HepG2 (cell line): ENCODE measurements at regions not wholly inside any gene's neighbourhood (a gene's known extent, or its start where the extent isn't known, plus 50 kb on each side); places are given as distances from the start of the nearest gene placed in this dataset.

Source experiments
- ATAC-seq: fragments of 200-7000 bp; cut with Tn5 transposase; 3 replicates; pipeline ENCODE4 v1.9.1; 2020; ENCODE audit warnings: mild to moderate bottlenecking, moderate library complexity
- BruUV-seq: library from RNA; stranded (reverse); fragments of 400-500 nt; replicated peaks from 2 replicates; lab custom pipeline; 2021; lab: Mats Ljungman, UMichigan
- CTCF ChIA-PET: fragments of 300-600 bp; formaldehyde crosslinking; extraction: SDS; loops from one replicate; lab custom pipeline; 2021; ENCODE audit warnings: low total read pairs, inconsistent platforms, low intra/inter-chr PET ratio; lab: Yijun Ruan, JAX
- POLR2A ChIA-PET: fragments of 350-600 bp; sonication (Branson Sonifier 250); formaldehyde crosslinking; loops from one replicate; lab custom pipeline; 2020; ENCODE audit warnings: antibody characterized with exemption, inconsistent platforms; lab: Yijun Ruan, JAX
- DNase-seq: peaks from one replicate; pipeline ENCODE4 v3.0.0-alpha.2; 2015; ENCODE audit warnings: low spot score
- FAIRE-seq: peaks from 3 replicates; lab custom pipeline; 2011; peaks lifted over from hg19 to GRCh38; lab: Jason Lieb, UNC
- H2AFZ ChIP-seq: one replicate; pipeline ENCODE4 v1.6.1; 2011; ENCODE audit warnings: low read length, inconsistent platforms
- H3K27ac ChIP-seq: fragments of 300-600 bp; 3 replicates; pipeline ENCODE4 v1.8.0; 2011; ENCODE audit warnings: mixed run types, mild to moderate bottlenecking, mixed read lengths, low read length, inconsistent platforms; ENCODE audit not compliant: insufficient read depth; ENCODE audit errors: extremely low read length
- H3K27me3 ChIP-seq, 2 experiments: fragments of 200-600 bp in 1 of 2; 2 replicates in 1 of 2; 3 replicates in 1 of 2; pipeline versions ENCODE4 v1.6.0 to v1.8.0; 2011; ENCODE audit warnings: low read length in 2 of 2, mild to moderate bottlenecking in 2 of 2, moderate library complexity in 2 of 2, inconsistent platforms in 1 of 2; ENCODE audit not compliant: insufficient read depth in 2 of 2, control insufficient read depth in 1 of 2
- H3K36me3 ChIP-seq, 2 experiments: fragments of 200-600 bp in 1 of 2; replicated peaks in 1 of 2; 2 replicates in 1 of 2; 3 replicates in 1 of 2; pipeline versions ENCODE4 v1.5.1 to v1.8.0; 2011; ENCODE audit warnings: low read length in 2 of 2, inconsistent platforms in 1 of 2; ENCODE audit not compliant: insufficient read depth in 2 of 2, control insufficient read depth in 1 of 2
- H3K4me1 ChIP-seq: 2 replicates; pipeline ENCODE4 v1.5.1; 2012; ENCODE audit warnings: low read length, inconsistent platforms; ENCODE audit not compliant: insufficient read depth
- H3K4me2 ChIP-seq: 2 replicates; pipeline ENCODE4 v1.6.0; 2011; ENCODE audit warnings: low read depth, low read length, inconsistent platforms
- H3K4me3 ChIP-seq, 3 experiments: fragments of 200-600 bp in 1 of 3; sonication (generic), shearing (Covaris generic) in 1 of 3; replicated peaks in 1 of 3; 2 replicates each; pipeline ENCODE4 v1.5.1; 2011 to 2016; ENCODE audit warnings: low read length in 3 of 3, inconsistent platforms in 2 of 3, low read depth in 2 of 3, mild to moderate bottlenecking in 2 of 3, control low read depth in 1 of 3, mixed read lengths in 1 of 3; ENCODE audit not compliant: insufficient read depth in 1 of 3
- H3K79me2 ChIP-seq: one replicate; pipeline ENCODE4 v1.6.1; 2011; ENCODE audit warnings: low read length, inconsistent platforms; ENCODE audit not compliant: insufficient read depth
- H3K9ac ChIP-seq: 2 replicates; pipeline ENCODE4 v1.6.0; 2011; ENCODE audit warnings: mild to moderate bottlenecking, low read depth, low read length, inconsistent platforms; ENCODE audit not compliant: insufficient read depth
- H3K9me3 ChIP-seq: 2 replicates; pipeline ENCODE4 v1.5.1; 2012; ENCODE audit warnings: mild to moderate bottlenecking, low read length
- H4K20me1 ChIP-seq: 2 replicates; pipeline ENCODE4 v1.6.0; 2011; ENCODE audit warnings: inconsistent platforms, mild to moderate bottlenecking, low read length, moderate library complexity; ENCODE audit not compliant: insufficient read depth
- KDM3A ChIP-seq: IDR thresholded peaks from 2 replicates; pipeline ENCODE4 v1.6.1; 2018; ENCODE audit warnings: low read depth, missing compliant biosample characterization
- MAFF ChIP-seq: IDR thresholded peaks from 2 replicates; pipeline ENCODE4 v1.6.1; 2011; ENCODE audit warnings: low read depth, low read length, improper control_type of control experiment
- MAFK ChIP-seq, 2 experiments: IDR thresholded peaks in 1 of 2; conservative IDR thresholded peaks in 1 of 2; 2 replicates each; pipeline ENCODE4 v1.6.1; 2011; ENCODE audit warnings: improper control_type of control experiment in 2 of 2, low read length in 2 of 2
- ZNF788 ChIP-seq: sonication (generic); formaldehyde crosslinking; IDR thresholded peaks from 2 replicates; pipeline ENCODE4 v1.5.0; 2020; ENCODE audit warnings: mild to moderate bottlenecking, missing genetic modification reagents, borderline replicate concordance
- WGBS: methylation state at CpG from one replicate; pipeline ENCODE4 v1.1.6; 2017; ENCODE audit warnings: low lambda C conversion rate; 5-methylcytosine and 5-hydroxymethylcytosine counted together
- in situ Hi-C: cut with HindIII; loops from 2 replicates; pipeline ENCODE4 v1.10.0; 2017; ENCODE audit warnings: low pct_unique_long_range_greater_than_20kb; ENCODE audit not compliant: extremely low pct_ligation_motif_present
- intact Hi-C: fragments of 100-400 bp; cut with micrococcal nuclease; formaldehyde crosslinking; loops from one replicate; pipeline ENCODE4 v1.10.0; 2022; ENCODE audit not compliant: unreplicated experiment
- TF ChIP-seq, protein P1 (sequence below): sonication (generic); formaldehyde crosslinking; IDR thresholded peaks from 2 replicates; pipeline ENCODE4 v1.4.0; 2020; ENCODE audit warnings: missing genetic modification reagents
- TF ChIP-seq, protein P2 (sequence below): sonication (generic); IDR thresholded peaks from 2 replicates; pipeline ENCODE4 v1.6.1; 2016; ENCODE audit warnings: low read depth, borderline replicate concordance

DNA sequence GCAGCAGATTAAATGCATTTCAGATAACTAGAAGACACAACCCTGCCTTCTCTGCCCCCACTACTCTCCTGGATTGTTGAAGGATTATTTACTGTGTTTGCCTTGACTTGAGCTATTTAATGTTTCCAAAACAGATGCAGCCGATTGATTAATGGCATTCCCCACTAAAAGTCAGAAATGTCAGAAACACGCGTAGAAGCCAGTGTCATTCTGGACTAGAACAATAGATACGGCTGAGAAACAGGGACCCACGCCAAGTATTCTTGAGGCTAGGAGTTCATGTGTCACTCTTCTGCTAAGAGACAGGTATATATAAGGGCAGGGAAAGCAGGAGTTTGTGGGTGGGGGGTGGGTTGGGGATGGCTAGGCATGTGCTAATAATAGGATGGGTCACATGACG lies 366.7 kb upstream of the PROX1 start (continued):
- TF ChIP-seq, protein P1, sequence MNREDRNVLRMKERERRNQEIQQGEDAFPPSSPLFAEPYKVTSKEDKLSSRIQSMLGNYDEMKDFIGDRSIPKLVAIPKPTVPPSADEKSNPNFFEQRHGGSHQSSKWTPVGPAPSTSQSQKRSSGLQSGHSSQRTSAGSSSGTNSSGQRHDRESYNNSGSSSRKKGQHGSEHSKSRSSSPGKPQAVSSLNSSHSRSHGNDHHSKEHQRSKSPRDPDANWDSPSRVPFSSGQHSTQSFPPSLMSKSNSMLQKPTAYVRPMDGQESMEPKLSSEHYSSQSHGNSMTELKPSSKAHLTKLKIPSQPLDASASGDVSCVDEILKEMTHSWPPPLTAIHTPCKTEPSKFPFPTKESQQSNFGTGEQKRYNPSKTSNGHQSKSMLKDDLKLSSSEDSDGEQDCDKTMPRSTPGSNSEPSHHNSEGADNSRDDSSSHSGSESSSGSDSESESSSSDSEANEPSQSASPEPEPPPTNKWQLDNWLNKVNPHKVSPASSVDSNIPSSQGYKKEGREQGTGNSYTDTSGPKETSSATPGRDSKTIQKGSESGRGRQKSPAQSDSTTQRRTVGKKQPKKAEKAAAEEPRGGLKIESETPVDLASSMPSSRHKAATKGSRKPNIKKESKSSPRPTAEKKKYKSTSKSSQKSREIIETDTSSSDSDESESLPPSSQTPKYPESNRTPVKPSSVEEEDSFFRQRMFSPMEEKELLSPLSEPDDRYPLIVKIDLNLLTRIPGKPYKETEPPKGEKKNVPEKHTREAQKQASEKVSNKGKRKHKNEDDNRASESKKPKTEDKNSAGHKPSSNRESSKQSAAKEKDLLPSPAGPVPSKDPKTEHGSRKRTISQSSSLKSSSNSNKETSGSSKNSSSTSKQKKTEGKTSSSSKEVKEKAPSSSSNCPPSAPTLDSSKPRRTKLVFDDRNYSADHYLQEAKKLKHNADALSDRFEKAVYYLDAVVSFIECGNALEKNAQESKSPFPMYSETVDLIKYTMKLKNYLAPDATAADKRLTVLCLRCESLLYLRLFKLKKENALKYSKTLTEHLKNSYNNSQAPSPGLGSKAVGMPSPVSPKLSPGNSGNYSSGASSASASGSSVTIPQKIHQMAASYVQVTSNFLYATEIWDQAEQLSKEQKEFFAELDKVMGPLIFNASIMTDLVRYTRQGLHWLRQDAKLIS (CRISPR knock-in tag): no peak

DNA sequence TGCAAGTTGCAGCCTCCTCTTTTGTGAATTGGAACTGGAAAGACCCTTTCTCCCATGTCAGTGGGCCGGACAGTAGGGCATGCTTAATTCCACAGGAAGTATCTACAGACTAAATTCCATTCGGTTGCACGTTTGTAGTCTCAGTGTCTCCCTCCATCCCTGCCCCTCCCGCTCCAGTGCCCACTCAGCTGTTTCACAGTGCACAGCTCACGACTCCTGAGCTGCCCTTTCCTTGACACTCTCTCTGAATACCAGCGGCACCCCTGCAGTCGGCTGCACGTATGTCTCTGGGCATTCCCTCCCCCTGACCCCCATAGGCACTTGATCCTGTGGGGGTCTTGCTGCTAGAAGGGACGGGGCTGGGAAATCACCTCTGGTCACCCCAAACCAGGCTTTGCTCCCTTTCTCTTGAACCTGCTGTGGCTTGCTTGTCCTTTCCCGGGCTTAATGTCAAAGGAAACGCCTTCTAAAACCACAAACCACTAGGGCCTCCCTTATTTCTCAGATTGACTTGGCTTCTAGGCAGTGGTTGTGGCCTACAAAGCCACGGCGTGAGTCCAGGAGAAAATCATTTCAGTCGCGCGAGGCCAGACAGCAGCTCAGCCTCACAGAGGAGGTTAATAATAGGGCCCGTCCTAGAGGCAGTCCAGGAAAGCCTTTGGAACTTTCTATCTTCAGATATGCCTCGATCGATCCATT lies 365.3 kb upstream of the PROX1 start:
- H3K4me2 ChIP-seq: peak overlapping the region; percentile 56
- in situ Hi-C loops: no loop called here
- POLR2A ChIA-PET: no interaction called here
- no peak overlapping the region for H3K9ac ChIP-seq
- no peak overlapping the region for H3K4me3 ChIP-seq
- no peaks in the 10 kb centered on the region for H3K79me2 ChIP-seq
- intact Hi-C loops: no loop called here
- no peaks in the 10 kb centered on the region for H3K9me3 ChIP-seq
- ATAC-seq: peak; percentile 71
- no peak overlapping the region for H3K27ac ChIP-seq
- no peak for FAIRE-seq
- WGBS: 58% methylated on average over 19 of the region's 19 CpGs
- BruUV-seq: no TSS peak
- no peaks in the 10 kb centered on the region for H3K36me3 ChIP-seq
- no peak for TF ChIP-seq ZNF788 (CRISPR knock-in tag)
- TF ChIP-seq KDM3A (CRISPR knock-in tag): no peak
- peak; percentile 32; the same call in 1 of the 2 replicates for TF ChIP-seq MAFF
- TF ChIP-seq MAFK (conservative IDR thresholded peaks at IDR 0.05 in 1 of 2, IDR thresholded peaks at IDR 0.05 in 1 of 2; ENCODE audit: low read length in 2 of 2): peak; percentile 2 to 43; a peak in 3 of 4 replicates
- TF ChIP-seq, protein P2, sequence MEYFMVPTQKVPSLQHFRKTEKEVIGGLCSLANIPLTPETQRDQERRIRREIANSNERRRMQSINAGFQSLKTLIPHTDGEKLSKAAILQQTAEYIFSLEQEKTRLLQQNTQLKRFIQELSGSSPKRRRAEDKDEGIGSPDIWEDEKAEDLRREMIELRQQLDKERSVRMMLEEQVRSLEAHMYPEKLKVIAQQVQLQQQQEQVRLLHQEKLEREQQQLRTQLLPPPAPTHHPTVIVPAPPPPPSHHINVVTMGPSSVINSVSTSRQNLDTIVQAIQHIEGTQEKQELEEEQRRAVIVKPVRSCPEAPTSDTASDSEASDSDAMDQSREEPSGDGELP: peak; percentile 66; the same call in 1 of the 2 replicates
- CTCF ChIA-PET: no interaction called here
- H3K27me3 ChIP-seq: no peaks in the 10 kb centered on the region; a peak in 1 of 5 replicates
- peak; percentile 30 for DNase-seq
- H2AFZ ChIP-seq: no peak overlapping the region
- peaks cover 29% of the 10 kb centered on the region for H3K4me1 ChIP-seq
- no peaks in the 10 kb centered on the region for H4K20me1 ChIP-seq
